ENCODE measurements at regions not wholly inside any gene's neighbourhood (a gene's known extent, or its start where the extent isn't known, plus 50 kb on each side); places are given as distances from the start of the nearest gene placed in this dataset.

DNA sequence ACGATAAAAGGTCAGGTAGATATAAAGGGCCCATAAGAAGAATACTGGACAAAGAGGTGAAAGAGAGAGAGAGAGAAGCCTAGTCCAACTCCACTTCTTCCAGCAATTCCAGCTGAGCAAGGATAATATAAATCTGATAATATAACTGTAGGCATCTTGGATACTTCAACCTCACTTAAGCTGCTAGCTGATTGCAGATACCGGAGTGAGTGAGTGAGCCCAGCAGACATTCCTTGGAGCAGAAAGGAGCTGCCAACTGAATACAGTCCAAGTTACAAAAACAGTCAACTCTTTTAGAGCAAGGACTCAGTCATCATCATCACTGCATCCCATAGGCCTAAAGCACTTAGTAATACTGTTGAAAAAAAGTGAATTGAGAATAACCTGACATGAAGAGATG is 387.6 kb downstream of the SLITRK6 start:
- Histone ChIP-seq H3K27me3 (no peaks in the 10 kb centered on the region), H3K4me3 (no peak overlapping the region), H3K36me3 (no peaks in the 10 kb centered on the region), H3K4me1 (no peaks in the 10 kb centered on the region), H3K9me3 (no peaks in the 10 kb centered on the region), H3K27ac (no peak overlapping the region)
- intact Hi-C loops (cut with DNase I; ENCODE audit: low total_unique reads): no loop called here
- 68 to 90% (median 84%) methylated on average over 2 of the region's 2 CpGs for WGBS, 5 donors
- no peak for DNase-seq
- TF ChIP-seq EP300 (IDR thresholded peaks at IDR 0.05) (no peak), POLR2AphosphoS5 (IDR thresholded peaks at IDR 0.05) (no peak), CTCF (IDR thresholded peaks at IDR 0.05) (no peak), POLR2A (IDR thresholded peaks at IDR 0.05) (no peak)

- Histone ChIP-seq H3K4me3 (no peak overlapping the region), H3K9me3 (peaks cover 0 to 4% (median 0%) of the 10 kb centered on the region in 4 donors), H3K27ac (no peak overlapping the region), H3K27me3 (no peaks in the 10 kb centered on the region), H3K36me3 (no peaks in the 10 kb centered on the region), H3K4me1 (no peaks in the 10 kb centered on the region)
- DNase-seq: no peak
- TF ChIP-seq EP300 (IDR thresholded peaks at IDR 0.05) (no peak), POLR2A (IDR thresholded peaks at IDR 0.05) (no peak), CTCF (IDR thresholded peaks at IDR 0.05) (no peak), POLR2AphosphoS5 (IDR thresholded peaks at IDR 0.05) (no peak)
- 85 to 95% (median 93%) methylated on average over 3 of the region's 3 CpGs for WGBS, 5 donors
- intact Hi-C loops (cut with DNase I; ENCODE audit: low total_unique reads): no loop called here
These were observed 390.8 kb downstream of the SLITRK6 start for GRCh38 chr13:85408415-85408814.

GRCh38 chr13:85406269-85406975 is 392.8 kb downstream of the SLITRK6 start:
- peak in 1 of 2 donors; percentile 8 for DNase-seq
- Histone ChIP-seq H3K27ac (no peak overlapping the region), H3K9me3 (peaks cover 0 to 4% (median 0%) of the 10 kb centered on the region in 4 donors), H3K36me3 (no peaks in the 10 kb centered on the region), H3K4me3 (no peak overlapping the region), H3K27me3 (no peaks in the 10 kb centered on the region), H3K4me1 (no peaks in the 10 kb centered on the region)
- intact Hi-C loops (cut with DNase I; ENCODE audit: low total_unique reads): no loop called here
- WGBS, 5 donors: 77 to 87% (median 83%) methylated on average over 5 of the region's 5 CpGs
- no peak for TF ChIP-seq POLR2AphosphoS5 (IDR thresholded peaks at IDR 0.05)
- TF ChIP-seq EP300 (IDR thresholded peaks at IDR 0.05): no peak
- no peak for TF ChIP-seq POLR2A (IDR thresholded peaks at IDR 0.05)
- no peak for TF ChIP-seq CTCF (IDR thresholded peaks at IDR 0.05)

DNA sequence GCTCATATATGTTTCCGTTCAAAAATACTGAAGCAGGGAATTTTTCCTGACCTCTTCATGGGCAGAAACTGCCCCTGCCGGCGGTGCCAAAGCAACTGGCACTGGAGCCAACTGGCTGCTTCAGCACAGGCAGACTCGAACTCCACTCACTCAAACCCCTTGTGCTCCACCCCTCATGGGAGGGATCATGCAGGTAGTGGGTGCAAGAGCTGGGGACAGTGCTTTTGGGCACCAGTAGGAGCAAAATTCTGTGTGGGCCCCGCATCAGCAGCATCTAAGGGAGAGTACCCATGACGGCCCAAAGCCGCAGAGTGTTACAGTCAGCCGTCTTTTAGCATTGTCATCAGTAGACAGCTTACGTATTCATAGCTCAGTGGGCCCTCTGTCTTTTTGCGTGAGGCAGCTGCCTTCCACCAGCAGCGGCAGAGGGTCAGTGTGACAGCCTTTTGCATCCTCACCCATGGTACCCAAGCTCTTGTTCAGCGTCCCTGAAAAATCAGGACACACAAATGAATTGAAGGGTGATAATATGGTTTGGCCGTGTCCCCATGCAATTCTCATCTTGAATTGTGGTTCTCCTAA is 393.8 kb downstream of the SLITRK6 start:
- no peaks in the 10 kb centered on the region for H3K27me3 ChIP-seq
- no peaks in the 10 kb centered on the region for H3K4me1 ChIP-seq
- DNase-seq: no peak
- peaks cover 0 to 4% (median 0%) of the 10 kb centered on the region in 4 donors for H3K9me3 ChIP-seq
- 90 to 94% (median 92%) methylated on average over 13 of the region's 13 CpGs for WGBS, 5 donors
- H3K36me3 ChIP-seq: no peaks in the 10 kb centered on the region
- TF ChIP-seq CTCF (IDR thresholded peaks at IDR 0.05): no peak
- H3K27ac ChIP-seq: no peak overlapping the region
- intact Hi-C loops (cut with DNase I; ENCODE audit: low total_unique reads): no loop called here
- no peak overlapping the region for H3K4me3 ChIP-seq

Measured in stomach (tissue), 8 donors.